H1 (cell line): ENCODE measurements at regions not wholly inside any gene's neighbourhood (a gene's known extent, or its start where the extent isn't known, plus 50 kb on each side); places are given as distances from the start of the nearest gene placed in this dataset.

ENCODE experiments used
- SRF ChIP-seq: IDR thresholded peaks from 2 replicates; pipeline ENCODE4 v1.6.1; 2011; ENCODE audit warnings: mild to moderate bottlenecking, low read depth, low read length, moderate library complexity

DNA sequence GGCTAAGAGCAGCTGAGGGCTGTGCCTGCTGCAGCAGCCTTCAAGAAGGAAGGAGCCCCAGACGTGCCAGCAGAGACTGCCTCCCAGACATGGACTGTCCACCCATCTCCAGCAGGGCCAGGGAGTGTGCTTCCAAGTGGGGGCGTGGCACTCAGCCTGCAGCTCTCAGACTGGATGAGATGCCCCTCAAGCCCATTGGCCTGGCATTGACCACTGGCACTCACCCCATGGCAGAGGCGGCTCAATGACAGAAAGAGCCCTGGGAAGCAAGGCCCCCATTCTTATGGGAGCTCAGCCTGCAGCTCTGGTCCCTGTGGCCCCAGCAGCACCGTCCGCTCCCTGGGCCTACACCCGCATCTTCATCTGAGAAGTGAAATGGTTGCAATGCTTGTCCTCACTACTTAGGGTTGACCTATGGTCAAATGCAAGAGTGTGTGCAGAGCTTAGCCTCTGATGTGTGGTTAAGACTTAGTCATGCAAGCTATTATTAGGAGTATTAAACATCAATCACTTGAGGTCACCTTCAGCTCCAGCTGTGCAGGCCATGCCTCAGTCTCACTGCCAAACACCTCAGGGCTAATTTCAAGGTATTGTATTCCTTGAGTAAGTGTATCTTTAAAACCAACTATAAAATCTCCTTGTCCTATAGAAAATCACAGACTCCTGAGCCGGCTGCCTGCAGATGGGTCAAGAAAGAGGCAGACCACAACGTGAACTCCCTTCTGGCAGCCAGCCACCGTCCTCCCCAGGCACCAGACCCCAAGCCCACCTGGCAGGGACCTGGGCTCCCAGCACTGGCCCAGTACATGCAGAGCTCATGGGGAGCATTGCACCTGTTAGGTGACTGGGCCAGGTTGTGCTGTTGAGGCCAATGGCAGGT lies 194.8 kb downstream of the NDUFA10 start (continued):
- no peak for TF ChIP-seq SRF
